GM12874 (cell line): ENCODE measurements at regions not wholly inside any gene's neighbourhood (a gene's known extent, or its start where the extent isn't known, plus 50 kb on each side); places are given as distances from the start of the nearest gene placed in this dataset.

Experiments
- CTCF ChIP-seq: IDR thresholded peaks from 2 replicates; pipeline ENCODE4 v1.5.1; 2011; ENCODE audit warnings: low read depth, mild to moderate bottlenecking, control low read depth, low read length, moderate library complexity; ENCODE audit not compliant: insufficient read depth

GRCh38 chr4:57854748-57855147 is 744.6 kb upstream of the IGFBP7 start:
- no peak for TF ChIP-seq CTCF

- no peak for TF ChIP-seq CTCF
Measured at GRCh38 chr4:57850141-57850540, 740.0 kb upstream of the IGFBP7 start.

- TF ChIP-seq CTCF, result no peak
Measured at GRCh38 chr4:57832083-57832482, 721.9 kb upstream of the IGFBP7 start.

GRCh38 chr4:57789666-57790065 is 679.5 kb upstream of the IGFBP7 start:
- no peak for TF ChIP-seq CTCF

GRCh38 chr4:57777876-57778275 is 667.7 kb upstream of the IGFBP7 start:
- TF ChIP-seq CTCF, result no peak

- no peak for TF ChIP-seq CTCF
Measured at GRCh38 chr4:57774681-57775080, 664.5 kb upstream of the IGFBP7 start.

- TF ChIP-seq CTCF, result no peak
Measured at GRCh38 chr4:57774171-57774570, 664.0 kb upstream of the IGFBP7 start.

- TF ChIP-seq CTCF, result no peak
Measured at GRCh38 chr4:57766341-57766740, 656.2 kb upstream of the IGFBP7 start.
